ENCODE measurements at regions not wholly inside any gene's neighbourhood (a gene's known extent, or its start where the extent isn't known, plus 50 kb on each side); places are given as distances from the start of the nearest gene placed in this dataset.

DNA sequence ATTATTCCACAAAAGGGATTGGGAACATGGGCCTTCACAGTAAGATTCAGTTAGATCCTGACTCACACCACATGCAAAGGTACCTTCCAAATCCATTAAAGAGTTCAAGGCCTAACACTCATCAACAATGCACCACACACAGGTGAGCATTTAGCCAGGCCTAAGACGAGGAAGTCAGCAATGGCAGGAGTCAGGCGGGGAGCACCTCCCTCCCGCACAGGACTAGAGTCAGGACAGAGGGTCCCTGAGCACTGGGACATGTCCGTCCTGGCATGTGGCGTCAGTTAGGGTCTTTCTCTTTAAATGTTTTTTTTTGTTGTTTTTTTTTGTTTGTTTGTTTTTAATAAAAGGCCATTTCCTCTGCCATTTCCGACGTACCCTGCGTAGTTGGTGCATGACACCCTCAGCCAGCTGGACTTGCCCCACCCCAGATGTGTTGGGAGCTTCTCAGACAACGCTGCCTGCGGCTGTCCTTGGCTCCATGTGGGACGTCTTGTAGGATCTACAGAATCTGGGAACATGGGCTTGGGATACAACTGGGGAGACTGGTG, 1458.6 kb downstream of the BRD1 start:
- Histone ChIP-seq H3K4me3 (ENCODE audit: low read depth, low read length) (no peak overlapping the region), H3K36me3 (ENCODE audit: control insufficient read depth, insufficient read depth, low read length) (no peaks in the 10 kb centered on the region), H3K27me3 (ENCODE audit: control insufficient read depth, insufficient read depth, low read length) (no peaks in the 10 kb centered on the region)
- DNase-seq (ENCODE audit: low read depth) = no peak
- POLR2A ChIA-PET = no interaction called here
- TF ChIP-seq, protein P1, sequence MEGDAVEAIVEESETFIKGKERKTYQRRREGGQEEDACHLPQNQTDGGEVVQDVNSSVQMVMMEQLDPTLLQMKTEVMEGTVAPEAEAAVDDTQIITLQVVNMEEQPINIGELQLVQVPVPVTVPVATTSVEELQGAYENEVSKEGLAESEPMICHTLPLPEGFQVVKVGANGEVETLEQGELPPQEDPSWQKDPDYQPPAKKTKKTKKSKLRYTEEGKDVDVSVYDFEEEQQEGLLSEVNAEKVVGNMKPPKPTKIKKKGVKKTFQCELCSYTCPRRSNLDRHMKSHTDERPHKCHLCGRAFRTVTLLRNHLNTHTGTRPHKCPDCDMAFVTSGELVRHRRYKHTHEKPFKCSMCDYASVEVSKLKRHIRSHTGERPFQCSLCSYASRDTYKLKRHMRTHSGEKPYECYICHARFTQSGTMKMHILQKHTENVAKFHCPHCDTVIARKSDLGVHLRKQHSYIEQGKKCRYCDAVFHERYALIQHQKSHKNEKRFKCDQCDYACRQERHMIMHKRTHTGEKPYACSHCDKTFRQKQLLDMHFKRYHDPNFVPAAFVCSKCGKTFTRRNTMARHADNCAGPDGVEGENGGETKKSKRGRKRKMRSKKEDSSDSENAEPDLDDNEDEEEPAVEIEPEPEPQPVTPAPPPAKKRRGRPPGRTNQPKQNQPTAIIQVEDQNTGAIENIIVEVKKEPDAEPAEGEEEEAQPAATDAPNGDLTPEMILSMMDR (IDR thresholded peaks at IDR 0.05; ENCODE audit: insufficient read depth, low read depth, low read length) = no peak
- CTCF ChIA-PET = no interaction called here

DNA sequence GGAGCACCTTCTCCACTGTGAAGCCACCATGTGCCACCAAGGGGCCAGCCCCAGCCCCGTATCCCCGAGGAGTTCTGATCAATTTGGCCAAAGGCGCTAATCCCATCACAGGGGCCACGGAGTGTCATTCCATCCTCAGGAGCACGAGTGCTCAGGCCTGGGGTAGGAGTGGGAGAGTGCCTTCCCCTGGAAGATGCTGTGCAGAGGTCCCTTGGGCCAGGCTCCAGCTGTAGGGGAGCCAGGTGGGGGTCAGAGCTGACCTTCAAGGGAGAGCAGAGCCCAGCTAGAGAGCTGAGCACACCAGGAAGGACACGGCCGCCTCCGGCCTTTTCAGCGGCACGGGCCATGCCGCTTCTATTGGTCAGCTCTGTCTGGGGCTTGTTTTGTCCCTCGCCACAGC, 1459.9 kb downstream of the BRD1 start:
- CTCF ChIA-PET = no interaction called here
- Histone ChIP-seq H3K4me3 (ENCODE audit: low read depth, low read length) (no peak overlapping the region), H3K36me3 (ENCODE audit: control insufficient read depth, insufficient read depth, low read length) (no peaks in the 10 kb centered on the region), H3K27me3 (ENCODE audit: control insufficient read depth, insufficient read depth, low read length) (no peaks in the 10 kb centered on the region)
- POLR2A ChIA-PET = no interaction called here
- TF ChIP-seq, protein P1 (IDR thresholded peaks at IDR 0.05; ENCODE audit: insufficient read depth, low read depth, low read length) = no peak
- DNase-seq (ENCODE audit: low read depth) = no peak

GRCh38 chr22:48366591-48366990, 1461.1 kb downstream of the BRD1 start:
- CTCF ChIA-PET = no interaction called here
- DNase-seq (ENCODE audit: low read depth) = no peak

DNA sequence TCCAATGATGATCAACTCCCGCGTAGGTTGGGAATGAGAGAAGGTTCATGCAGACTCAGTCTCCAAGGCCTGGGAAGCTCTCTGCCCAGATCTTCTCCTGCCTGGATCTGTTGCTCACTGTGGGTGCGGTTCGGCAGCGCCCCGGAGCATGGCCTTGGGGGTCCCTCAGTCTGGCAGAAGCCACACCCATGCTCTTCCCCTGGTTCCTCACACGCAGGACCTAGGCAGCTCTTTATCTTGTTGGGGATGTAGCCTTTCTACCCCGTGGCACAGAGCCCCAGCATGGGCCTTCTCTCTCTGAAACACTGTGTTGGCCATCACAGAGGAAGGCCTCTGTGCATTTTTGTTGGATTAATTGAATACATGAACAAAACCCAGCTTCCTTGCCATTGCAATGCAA, 1461.6 kb downstream of the BRD1 start:
- ChIA-PET CTCF (no interaction called here), POLR2A (no interaction called here)
- Histone ChIP-seq H3K36me3 (ENCODE audit: control insufficient read depth, insufficient read depth, low read length) (no peaks in the 10 kb centered on the region), H3K27me3 (ENCODE audit: control insufficient read depth, insufficient read depth, low read length) (no peaks in the 10 kb centered on the region), H3K4me3 (ENCODE audit: low read depth, low read length) (no peak overlapping the region)
- DNase-seq (ENCODE audit: low read depth) = no peak
- TF ChIP-seq, protein P1 (IDR thresholded peaks at IDR 0.05; ENCODE audit: insufficient read depth, low read depth, low read length) = no peak

More at GRCh38 chr22:48366591-48366990, 1461.1 kb downstream of the BRD1 start:
- H3K36me3 ChIP-seq (ENCODE audit: control insufficient read depth, insufficient read depth, low read length) = no peaks in the 10 kb centered on the region
- POLR2A ChIA-PET = no interaction called here
- no peak overlapping the region for H3K4me3 ChIP-seq (ENCODE audit: low read depth, low read length)
- TF ChIP-seq, protein P1 (IDR thresholded peaks at IDR 0.05; ENCODE audit: insufficient read depth, low read depth, low read length) = no peak
- no peaks in the 10 kb centered on the region for H3K27me3 ChIP-seq (ENCODE audit: control insufficient read depth, insufficient read depth, low read length)

DNA sequence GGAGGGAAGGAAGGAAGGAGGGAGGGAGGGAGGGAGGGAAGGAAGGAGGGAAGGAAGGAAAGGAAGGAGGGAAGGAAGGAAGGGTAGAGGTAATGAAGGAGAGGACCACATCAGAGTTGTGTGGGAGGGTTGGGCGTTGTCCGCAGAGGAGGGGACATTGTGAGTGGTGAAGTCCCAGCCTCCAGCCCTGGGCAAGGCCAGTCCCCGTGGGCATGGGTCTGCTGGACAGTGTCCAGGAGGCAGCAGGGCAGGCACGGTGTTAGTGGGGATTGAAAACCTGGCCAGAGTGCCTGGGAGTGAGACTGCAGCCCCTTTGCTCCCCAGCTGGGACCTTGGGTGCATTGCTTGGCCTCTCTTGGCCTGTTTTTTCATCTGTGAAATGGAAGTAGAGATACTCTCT, 1462.3 kb downstream of the BRD1 start:
- no peak for DNase-seq (ENCODE audit: low read depth)
- H3K36me3 ChIP-seq (ENCODE audit: control insufficient read depth, insufficient read depth, low read length) = no peaks in the 10 kb centered on the region
- ChIA-PET CTCF (no interaction called here), POLR2A (no interaction called here)
- H3K27me3 ChIP-seq (ENCODE audit: control insufficient read depth, insufficient read depth, low read length) = no peaks in the 10 kb centered on the region
- no peak overlapping the region for H3K4me3 ChIP-seq (ENCODE audit: low read depth, low read length)
- TF ChIP-seq, protein P1 (IDR thresholded peaks at IDR 0.05; ENCODE audit: insufficient read depth, low read depth, low read length) = no peak

All from BJ (cell line).